ENCODE measurements at regions not wholly inside any gene's neighbourhood (a gene's known extent, or its start where the extent isn't known, plus 50 kb on each side); places are given as distances from the start of the nearest gene placed in this dataset.

GRCh38 chr3:189121092-189121491 lies 50.7 kb upstream of the TPRG1 start:
- H2BK20ac ChIP-seq (ENCODE audit: low read length): no peak overlapping the region
- H3K9ac ChIP-seq (replicated peaks in 1 of 4; ENCODE audit: extremely low read depth in 1 of 4, low read depth in 3 of 4, low read length in 3 of 4): no peak overlapping the region
- DNase-seq (ENCODE audit: low read depth in 1 of 2, low spot score in 2 of 2) (no peak), FAIRE-seq (no peak)
- H3K79me1 ChIP-seq (ENCODE audit: low read depth, low read length): no peaks in the 10 kb centered on the region
- no peaks in the 10 kb centered on the region for H3K4me1 ChIP-seq (replicated peaks in 1 of 4; ENCODE audit: control insufficient read depth in 3 of 4, insufficient read depth in 4 of 4, low read length in 3 of 4)
- H4K91ac ChIP-seq (replicated peaks; ENCODE audit: insufficient read length, low read length): no peak overlapping the region
- CTCF ChIA-PET (ENCODE audit: partially characterized antibody): interaction anchor here (0.7 to 1.0 kb wide), 3 partner anchors 25 to 167 kb away, joined by 3 to 4 read pairs (median 3); no protein-coding TSS in a partner anchor
- no peak overlapping the region for H4K5ac ChIP-seq (ENCODE audit: insufficient read length, low read depth, low read length)
- 0 out of 4 replicates have a peak, but pooled peaks cover 0 to 4% of the 10 kb centered on the region in 2 experiments for H3K9me3 ChIP-seq (ENCODE audit: insufficient read depth in 2 of 2, low read depth in 1 of 2, low read length in 1 of 2)
- POLR2A ChIA-PET (ENCODE audit: partially characterized antibody): no interaction called here
- no peaks in the 10 kb centered on the region for H3K79me2 ChIP-seq (ENCODE audit: control insufficient read depth in 1 of 2, insufficient read depth in 2 of 2, low read length in 2 of 2)
- H3K23ac ChIP-seq (ENCODE audit: insufficient read length): no peak overlapping the region
- no peak overlapping the region for H3K27ac ChIP-seq (ENCODE audit: low read depth, low read length)
- no peak overlapping the region for H4K8ac ChIP-seq (ENCODE audit: extremely low read depth, insufficient read depth, low read length)
- H3K36me3 ChIP-seq (ENCODE audit: control insufficient read depth in 2 of 4, insufficient read depth in 4 of 4, low read length in 3 of 4): no peaks in the 10 kb centered on the region
- no peak overlapping the region for H2AFZ ChIP-seq (ENCODE audit: low read length)
- H3K23me2 ChIP-seq (ENCODE audit: low read depth, low read length): no peaks in the 10 kb centered on the region
- H2BK5ac ChIP-seq (ENCODE audit: low read depth, low read length): no peak overlapping the region
- H3K4me3 ChIP-seq (ENCODE audit: extremely low read depth in 1 of 4, insufficient read depth in 2 of 4, low read depth in 3 of 4, low read length in 4 of 4): no peak overlapping the region
- H4K20me1 ChIP-seq (replicated peaks in 1 of 2; ENCODE audit: control insufficient read depth in 1 of 2, insufficient read depth in 2 of 2, low read length in 2 of 2): no peaks in the 10 kb centered on the region
- H3K4me2 ChIP-seq (ENCODE audit: insufficient read depth in 1 of 2, low read depth in 2 of 2, low read length in 2 of 2): no peak overlapping the region
- H3K27me3 ChIP-seq (replicated peaks in 1 of 4; ENCODE audit: control insufficient read depth in 3 of 4, extremely low read depth in 1 of 4, insufficient read depth in 3 of 4, low read length in 3 of 4): no peaks in the 10 kb centered on the region
- no peak overlapping the region for H3K56ac ChIP-seq (replicated peaks; ENCODE audit: insufficient read length, low read depth, low read length)
- no peak overlapping the region for H2BK15ac ChIP-seq (ENCODE audit: low read length)
- H2AK5ac ChIP-seq (ENCODE audit: low read depth, low read length): no peak overlapping the region
- WGBS, 2 experiments (ENCODE audit: extremely low coverage in 1 of 2, insufficient coverage in 1 of 2, insufficient read length in 1 of 2, insufficient replicate concordance in 2 of 2, low coverage in 1 of 2, low lambda C conversion rate in 2 of 2, missing lambda C conversion rate in 1 of 2): 80% methylated on average over 2 of the region's 2 CpGs; no CpG with 5 or more reads in 1 of the 2 experiments
- H2BK12ac ChIP-seq (ENCODE audit: low read depth, low read length): no peak overlapping the region
- H3K18ac ChIP-seq (ENCODE audit: extremely low read depth, low read length): no peak overlapping the region
- no peak overlapping the region for H3K4ac ChIP-seq (replicated peaks; ENCODE audit: insufficient read length, low read depth, low read length)
- no peak overlapping the region for H2BK120ac ChIP-seq (replicated peaks; ENCODE audit: low read depth, low read length)
- no peak overlapping the region for H3K14ac ChIP-seq (ENCODE audit: insufficient read length)
- TF ChIP-seq BRCA1 (IDR thresholded peaks at IDR 0.05; ENCODE audit: low read depth, low read length) (no peak), TAF1 (IDR thresholded peaks at IDR 0.05; ENCODE audit: low read depth, low read length) (no peak), CTCF (IDR thresholded peaks at IDR 0.05; ENCODE audit: control extremely low read depth in 1 of 3, insufficient read depth in 1 of 3, low read depth in 1 of 3, low read length in 3 of 3) (no peak), JUND (IDR thresholded peaks at IDR 0.05; ENCODE audit: low read length) (no peak), SP2 (IDR thresholded peaks at IDR 0.05; ENCODE audit: low read length) (no peak), ZNF274 (IDR thresholded peaks at IDR 0.05; ENCODE audit: borderline replicate concordance, extremely low read depth, low read length) (no peak), BACH1 (IDR thresholded peaks at IDR 0.05; ENCODE audit: low read length) (no peak), ASH2L (IDR thresholded peaks at IDR 0.05; ENCODE audit: low read length) (no peak), RXRA (IDR thresholded peaks at IDR 0.05; ENCODE audit: insufficient read depth, low read depth, low read length) (no peak), RBBP5 (IDR thresholded peaks at IDR 0.05; ENCODE audit: borderline replicate concordance, low read depth, low read length) (no peak), SIN3A (conservative IDR thresholded peaks at IDR 0.05 in 1 of 2, IDR thresholded peaks at IDR 0.05 in 1 of 2; ENCODE audit: low read depth in 1 of 2, low read length in 2 of 2) (no peak), PHF8 (conservative IDR thresholded peaks at IDR 0.05; ENCODE audit: low read depth, low read length) (no peak), TAF7 (optimal IDR thresholded peaks at IDR 0.05; ENCODE audit: borderline replicate concordance, low read depth, low read length) (no peak)
